ENCODE measurements at regions not wholly inside any gene's neighbourhood (a gene's known extent, or its start where the extent isn't known, plus 50 kb on each side); places are given as distances from the start of the nearest gene placed in this dataset.

DNA sequence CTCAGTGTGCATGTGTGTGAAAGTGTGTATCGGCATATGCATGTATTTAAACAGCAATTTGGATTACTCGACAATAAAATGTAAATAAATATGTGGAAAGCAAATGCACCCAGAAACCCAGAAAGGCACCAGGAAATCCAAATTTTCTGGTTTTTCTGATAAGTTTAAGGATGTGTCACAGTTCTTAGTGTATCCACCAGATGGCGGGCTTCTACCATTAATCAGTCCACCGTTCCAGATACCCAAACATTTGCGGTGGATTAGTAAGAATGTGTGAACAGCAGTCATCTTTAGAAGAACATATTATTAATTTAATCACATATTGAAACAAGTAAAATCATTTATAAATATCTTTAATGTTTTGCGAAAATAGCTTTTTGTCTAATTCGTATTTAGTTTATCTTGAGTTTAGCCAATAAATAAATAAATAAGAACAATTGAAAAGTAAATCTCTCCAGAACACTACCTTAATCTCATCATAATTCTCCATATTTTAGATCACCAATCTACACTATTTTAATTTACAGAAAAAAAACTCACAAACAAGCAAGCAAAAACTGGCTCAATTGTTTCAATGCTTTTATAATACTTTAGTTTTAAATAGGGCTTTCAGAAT, 298.9 kb downstream of the DSEL start:
- H3K9ac ChIP-seq (ENCODE audit: low read depth in 1 of 2, low read length in 2 of 2), result no peak overlapping the region
- H3K4me1 ChIP-seq (ENCODE audit: control insufficient read depth in 2 of 2, insufficient read depth in 2 of 2, low read length in 2 of 2), result no peaks in the 10 kb centered on the region
- no peaks in the 10 kb centered on the region for H3K36me3 ChIP-seq (ENCODE audit: control insufficient read depth in 2 of 2, insufficient read depth in 2 of 2, low read length in 2 of 2)
- no peaks in the 10 kb centered on the region for H3K27me3 ChIP-seq (ENCODE audit: control insufficient read depth in 2 of 2, insufficient read depth in 2 of 2, low read length in 2 of 2)
- no peak overlapping the region for H3K4me3 ChIP-seq (ENCODE audit: low read length in 2 of 2)
- H3K27ac ChIP-seq (ENCODE audit: low read depth in 2 of 2, low read length in 2 of 2), result no peak overlapping the region
- H3K9me3 ChIP-seq (ENCODE audit: control insufficient read depth in 2 of 2, low read length in 2 of 2), result no peaks in the 10 kb centered on the region

DNA sequence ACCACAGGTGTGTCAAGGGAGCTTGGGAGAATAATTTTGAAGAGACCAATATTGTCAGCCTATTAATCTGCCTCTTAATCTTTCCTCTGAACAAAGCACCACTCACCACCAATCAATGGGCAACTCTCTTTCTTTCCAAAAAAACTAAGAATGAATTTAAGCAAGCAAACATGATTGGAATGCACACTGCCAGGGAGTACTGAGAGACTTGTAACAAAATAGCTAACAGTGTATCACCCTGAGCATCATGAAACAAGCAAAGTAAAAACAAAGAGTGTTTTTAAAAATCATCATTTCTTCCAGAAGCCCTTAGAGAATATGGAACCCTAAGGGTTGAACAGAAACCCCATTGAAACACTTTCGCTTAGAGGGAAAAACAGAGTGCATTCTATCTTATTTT, 299.7 kb downstream of the DSEL start:
- H3K4me1 ChIP-seq (ENCODE audit: control insufficient read depth in 2 of 2, insufficient read depth in 2 of 2, low read length in 2 of 2), result no peaks in the 10 kb centered on the region
- H3K27ac ChIP-seq (ENCODE audit: low read depth in 2 of 2, low read length in 2 of 2), result no peak overlapping the region
- H3K27me3 ChIP-seq (ENCODE audit: control insufficient read depth in 2 of 2, insufficient read depth in 2 of 2, low read length in 2 of 2), result no peaks in the 10 kb centered on the region

DNA sequence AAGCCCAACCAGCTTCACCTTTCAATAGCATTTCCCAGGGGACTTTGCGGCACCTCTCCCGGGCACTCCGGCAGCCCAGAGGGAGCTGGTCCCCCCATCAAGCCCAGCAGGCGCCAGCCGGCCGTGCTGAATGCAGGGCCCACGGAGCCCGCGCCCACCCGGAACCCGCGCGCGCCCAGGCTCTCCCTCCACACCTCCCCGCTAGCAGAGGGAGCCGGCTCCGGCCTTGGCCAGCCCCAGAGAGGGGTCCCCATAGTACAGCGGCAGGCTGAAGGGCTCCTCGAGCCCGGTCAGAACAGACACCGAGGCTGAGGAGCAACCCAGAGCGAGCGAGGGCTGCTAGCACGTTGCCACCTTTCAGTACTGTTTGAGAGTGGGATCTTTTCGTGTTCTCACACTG, 300.8 kb downstream of the DSEL start:
- Histone ChIP-seq H3K27ac (ENCODE audit: low read depth in 2 of 2, low read length in 2 of 2) (no peak overlapping the region), H3K4me3 (ENCODE audit: low read length in 2 of 2) (no peak overlapping the region), H3K27me3 (ENCODE audit: control insufficient read depth in 2 of 2, insufficient read depth in 2 of 2, low read length in 2 of 2) (no peaks in the 10 kb centered on the region), H3K4me1 (ENCODE audit: control insufficient read depth in 2 of 2, insufficient read depth in 2 of 2, low read length in 2 of 2) (no peaks in the 10 kb centered on the region), H3K36me3 (ENCODE audit: control insufficient read depth in 2 of 2, insufficient read depth in 2 of 2, low read length in 2 of 2) (no peaks in the 10 kb centered on the region), H3K9me3 (ENCODE audit: control insufficient read depth in 2 of 2, low read length in 2 of 2) (no peaks in the 10 kb centered on the region), H3K9ac (ENCODE audit: low read depth in 1 of 2, low read length in 2 of 2) (no peak overlapping the region)

More for the DNA sequence above, 299.7 kb downstream of the DSEL start:
- no peak overlapping the region for H3K9ac ChIP-seq (ENCODE audit: low read depth in 1 of 2, low read length in 2 of 2)
- H3K9me3 ChIP-seq (ENCODE audit: control insufficient read depth in 2 of 2, low read length in 2 of 2), result no peaks in the 10 kb centered on the region
- H3K4me3 ChIP-seq (ENCODE audit: low read length in 2 of 2), result no peak overlapping the region
- H3K36me3 ChIP-seq (ENCODE audit: control insufficient read depth in 2 of 2, insufficient read depth in 2 of 2, low read length in 2 of 2), result no peaks in the 10 kb centered on the region

DNA sequence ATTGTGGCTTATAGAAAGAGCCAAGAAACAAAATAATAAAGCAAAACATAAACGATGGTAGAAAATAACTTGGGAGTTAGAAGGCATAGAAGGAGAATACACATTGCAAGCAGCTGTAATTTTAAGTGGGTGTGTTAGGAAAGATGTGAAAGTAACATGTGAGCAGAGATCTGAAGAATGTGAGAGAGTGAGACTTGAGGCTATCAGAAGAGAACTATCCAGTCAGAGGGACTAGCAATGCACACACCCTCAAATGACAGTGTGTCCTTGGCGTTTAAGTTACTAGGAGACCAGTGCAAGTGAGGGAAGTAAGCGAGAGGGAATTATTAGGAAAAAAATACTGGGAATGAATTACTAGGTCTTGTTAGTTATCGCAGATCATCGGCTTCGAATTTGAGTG, 304.9 kb downstream of the DSEL start:
- Histone ChIP-seq H3K4me3 (ENCODE audit: low read length in 2 of 2) (no peak overlapping the region), H3K36me3 (ENCODE audit: control insufficient read depth in 2 of 2, insufficient read depth in 2 of 2, low read length in 2 of 2) (no peaks in the 10 kb centered on the region), H3K4me1 (ENCODE audit: control insufficient read depth in 2 of 2, insufficient read depth in 2 of 2, low read length in 2 of 2) (no peaks in the 10 kb centered on the region), H3K9ac (ENCODE audit: low read depth in 1 of 2, low read length in 2 of 2) (no peak overlapping the region), H3K27ac (ENCODE audit: low read depth in 2 of 2, low read length in 2 of 2) (no peak overlapping the region), H3K9me3 (ENCODE audit: control insufficient read depth in 2 of 2, low read length in 2 of 2) (no peaks in the 10 kb centered on the region), H3K27me3 (ENCODE audit: control insufficient read depth in 2 of 2, insufficient read depth in 2 of 2, low read length in 2 of 2) (no peaks in the 10 kb centered on the region)

DNA sequence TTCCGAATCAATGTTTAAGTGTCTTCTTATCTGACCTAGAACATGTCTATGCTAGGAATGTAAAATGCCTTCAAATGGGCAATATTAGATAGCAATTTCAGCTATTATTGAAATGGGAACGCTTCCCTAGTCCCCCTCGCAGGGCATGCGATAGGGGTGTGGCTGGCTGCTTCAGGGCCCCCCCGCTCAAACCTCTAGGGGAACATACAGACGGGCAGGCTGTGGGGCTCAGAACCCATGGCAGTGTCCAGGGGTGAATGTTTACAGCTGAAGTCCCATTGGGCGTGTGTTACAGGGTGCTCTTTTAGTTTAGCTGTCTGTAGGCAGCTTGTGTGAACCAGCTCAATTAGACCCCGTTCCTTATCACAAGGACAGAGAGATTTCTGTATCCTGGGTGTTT, 315.9 kb downstream of the DSEL start:
- Histone ChIP-seq H3K36me3 (ENCODE audit: control insufficient read depth in 2 of 2, insufficient read depth in 2 of 2, low read length in 2 of 2) (no peaks in the 10 kb centered on the region), H3K4me3 (ENCODE audit: low read length in 2 of 2) (no peak overlapping the region), H3K27me3 (ENCODE audit: control insufficient read depth in 2 of 2, insufficient read depth in 2 of 2, low read length in 2 of 2) (no peaks in the 10 kb centered on the region), H3K27ac (ENCODE audit: low read depth in 2 of 2, low read length in 2 of 2) (no peak overlapping the region), H3K9me3 (ENCODE audit: control insufficient read depth in 2 of 2, low read length in 2 of 2) (no peaks in the 10 kb centered on the region), H3K9ac (ENCODE audit: low read depth in 1 of 2, low read length in 2 of 2) (no peak overlapping the region), H3K4me1 (ENCODE audit: control insufficient read depth in 2 of 2, insufficient read depth in 2 of 2, low read length in 2 of 2) (no peaks in the 10 kb centered on the region)

DNA sequence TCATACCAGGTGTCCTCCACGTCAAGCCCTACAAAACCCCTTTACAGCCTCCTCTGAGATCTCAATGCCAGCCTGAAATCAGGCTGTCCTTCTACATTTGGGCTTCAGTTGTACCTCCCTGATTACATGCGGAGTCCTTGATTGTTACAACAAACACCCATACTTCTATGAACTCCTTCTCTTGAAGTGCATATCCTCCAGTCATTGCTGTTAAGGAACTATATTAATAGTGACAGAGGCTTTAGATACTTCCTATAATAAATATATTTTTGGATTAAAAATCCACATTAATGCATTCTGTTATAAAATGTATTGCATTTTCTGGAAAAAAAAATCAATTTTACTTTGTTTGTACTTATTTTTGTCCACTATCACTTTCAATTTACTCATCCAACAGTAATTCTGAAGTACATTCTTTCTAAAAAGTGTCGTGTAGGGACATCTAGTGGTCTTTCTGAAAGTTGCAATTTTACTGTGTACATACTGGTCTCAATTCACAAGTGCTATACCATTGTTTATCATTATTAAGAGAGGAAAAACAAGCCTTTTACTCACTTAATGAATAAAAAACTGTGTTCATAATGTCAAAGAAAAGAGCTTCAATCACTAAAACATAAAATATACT, 316.4 kb downstream of the DSEL start:
- no peaks in the 10 kb centered on the region for H3K36me3 ChIP-seq (ENCODE audit: control insufficient read depth in 2 of 2, insufficient read depth in 2 of 2, low read length in 2 of 2)
- H3K4me3 ChIP-seq (ENCODE audit: low read length in 2 of 2), result no peak overlapping the region
- H3K4me1 ChIP-seq (ENCODE audit: control insufficient read depth in 2 of 2, insufficient read depth in 2 of 2, low read length in 2 of 2), result no peaks in the 10 kb centered on the region
- H3K27me3 ChIP-seq (ENCODE audit: control insufficient read depth in 2 of 2, insufficient read depth in 2 of 2, low read length in 2 of 2), result no peaks in the 10 kb centered on the region
- H3K27ac ChIP-seq (ENCODE audit: low read depth in 2 of 2, low read length in 2 of 2), result no peak overlapping the region
- H3K9ac ChIP-seq (ENCODE audit: low read depth in 1 of 2, low read length in 2 of 2), result no peak overlapping the region
- H3K9me3 ChIP-seq (ENCODE audit: control insufficient read depth in 2 of 2, low read length in 2 of 2), result no peaks in the 10 kb centered on the region

DNA sequence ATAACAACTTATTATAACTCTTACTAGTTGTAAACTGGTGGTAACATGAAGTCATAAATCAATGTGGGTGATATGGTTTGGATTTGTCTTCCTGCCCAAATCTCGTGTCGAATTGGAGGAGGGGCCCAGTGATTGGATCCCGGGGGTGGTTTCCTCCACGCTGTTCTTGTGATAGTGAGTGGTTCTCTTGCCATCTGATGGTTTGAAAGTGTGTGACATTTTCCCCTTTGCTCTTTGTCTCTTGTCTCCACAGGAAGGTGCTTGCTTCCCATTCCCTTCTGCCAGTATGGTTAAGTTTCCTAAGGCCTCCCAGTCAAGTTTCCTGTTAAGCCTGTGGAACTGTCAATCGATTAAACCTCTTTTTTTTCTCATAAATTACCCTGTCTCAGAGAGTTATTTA, 321.6 kb downstream of the DSEL start:
- Histone ChIP-seq H3K36me3 (ENCODE audit: control insufficient read depth in 2 of 2, insufficient read depth in 2 of 2, low read length in 2 of 2) (no peaks in the 10 kb centered on the region), H3K4me1 (ENCODE audit: control insufficient read depth in 2 of 2, insufficient read depth in 2 of 2, low read length in 2 of 2) (no peaks in the 10 kb centered on the region), H3K9me3 (ENCODE audit: control insufficient read depth in 2 of 2, low read length in 2 of 2) (no peaks in the 10 kb centered on the region), H3K9ac (ENCODE audit: low read depth in 1 of 2, low read length in 2 of 2) (no peak overlapping the region), H3K4me3 (ENCODE audit: low read length in 2 of 2) (no peak overlapping the region), H3K27ac (ENCODE audit: low read depth in 2 of 2, low read length in 2 of 2) (no peak overlapping the region), H3K27me3 (ENCODE audit: control insufficient read depth in 2 of 2, insufficient read depth in 2 of 2, low read length in 2 of 2) (no peaks in the 10 kb centered on the region)

DNA sequence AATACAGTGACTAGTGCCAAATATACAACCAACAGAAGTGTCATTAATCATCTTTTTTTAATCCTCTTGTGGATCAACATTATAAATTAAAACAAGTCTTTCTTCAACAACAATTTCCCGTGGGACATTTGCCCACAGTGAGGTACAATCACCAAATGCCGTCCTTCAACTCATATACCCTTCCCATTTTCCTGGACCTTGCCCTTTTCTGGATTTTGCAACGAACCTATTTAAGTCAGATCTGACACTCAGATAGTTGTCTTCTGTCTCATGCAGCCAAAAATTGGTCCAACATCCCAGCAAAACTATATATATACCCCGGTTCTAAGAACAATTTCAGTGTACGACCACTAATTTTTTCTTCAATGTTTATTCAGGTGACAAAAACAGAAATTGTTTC, 324.0 kb downstream of the DSEL start:
- Histone ChIP-seq H3K27ac (ENCODE audit: low read depth in 2 of 2, low read length in 2 of 2) (no peak overlapping the region), H3K4me3 (ENCODE audit: low read length in 2 of 2) (no peak overlapping the region), H3K36me3 (ENCODE audit: control insufficient read depth in 2 of 2, insufficient read depth in 2 of 2, low read length in 2 of 2) (no peaks in the 10 kb centered on the region), H3K4me1 (ENCODE audit: control insufficient read depth in 2 of 2, insufficient read depth in 2 of 2, low read length in 2 of 2) (no peaks in the 10 kb centered on the region), H3K27me3 (ENCODE audit: control insufficient read depth in 2 of 2, insufficient read depth in 2 of 2, low read length in 2 of 2) (no peaks in the 10 kb centered on the region), H3K9ac (ENCODE audit: low read depth in 1 of 2, low read length in 2 of 2) (no peak overlapping the region), H3K9me3 (ENCODE audit: control insufficient read depth in 2 of 2, low read length in 2 of 2) (no peaks in the 10 kb centered on the region)

DNA sequence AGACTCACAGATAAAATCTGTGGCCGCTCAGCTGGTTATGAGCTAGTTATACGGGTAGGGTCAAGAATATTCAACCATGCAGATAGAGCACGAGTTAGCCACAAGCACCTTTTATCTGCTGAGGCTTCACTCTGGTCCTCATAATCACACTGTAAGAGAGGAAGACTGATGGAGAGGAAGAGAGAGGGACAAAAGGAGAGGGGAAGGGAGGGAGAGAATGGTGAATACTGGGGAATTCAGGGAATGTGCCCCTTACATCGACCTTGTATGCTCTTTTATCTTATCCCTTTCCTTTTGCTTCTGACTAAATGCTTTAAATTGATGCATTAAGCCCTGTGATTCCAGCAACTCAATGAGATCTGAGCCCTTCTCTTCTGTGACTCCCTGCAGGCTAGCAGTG, 333.1 kb downstream of the DSEL start:
- Histone ChIP-seq H3K27me3 (ENCODE audit: control insufficient read depth in 2 of 2, insufficient read depth in 2 of 2, low read length in 2 of 2) (no peaks in the 10 kb centered on the region), H3K4me1 (ENCODE audit: control insufficient read depth in 2 of 2, insufficient read depth in 2 of 2, low read length in 2 of 2) (no peaks in the 10 kb centered on the region), H3K36me3 (ENCODE audit: control insufficient read depth in 2 of 2, insufficient read depth in 2 of 2, low read length in 2 of 2) (no peaks in the 10 kb centered on the region), H3K4me3 (ENCODE audit: low read length in 2 of 2) (no peak overlapping the region), H3K9me3 (ENCODE audit: control insufficient read depth in 2 of 2, low read length in 2 of 2) (no peaks in the 10 kb centered on the region), H3K9ac (ENCODE audit: low read depth in 1 of 2, low read length in 2 of 2) (no peak overlapping the region), H3K27ac (ENCODE audit: low read depth in 2 of 2, low read length in 2 of 2) (no peak overlapping the region)

DNA sequence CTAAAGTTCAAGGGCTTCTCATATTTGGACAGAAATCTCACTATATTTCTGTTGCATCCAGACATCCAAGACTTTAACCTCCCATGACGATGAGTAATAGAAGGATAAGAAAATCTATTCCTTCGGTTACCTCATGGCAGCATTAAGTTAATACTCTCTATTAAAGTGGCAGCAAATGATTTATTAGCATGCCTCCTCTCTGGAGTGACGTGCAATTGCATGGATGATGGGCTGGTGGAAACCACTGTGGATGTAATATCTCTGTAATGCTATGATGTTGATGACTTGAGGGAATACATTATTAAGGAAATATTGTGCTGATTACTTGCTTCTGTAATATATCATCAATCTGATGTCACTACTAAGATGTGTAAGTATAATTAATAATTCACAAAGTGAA, 336.8 kb downstream of the DSEL start:
- Histone ChIP-seq H3K4me3 (ENCODE audit: low read length in 2 of 2) (no peak overlapping the region), H3K4me1 (ENCODE audit: control insufficient read depth in 2 of 2, insufficient read depth in 2 of 2, low read length in 2 of 2) (no peaks in the 10 kb centered on the region), H3K27ac (ENCODE audit: low read depth in 2 of 2, low read length in 2 of 2) (no peak overlapping the region), H3K27me3 (ENCODE audit: control insufficient read depth in 2 of 2, insufficient read depth in 2 of 2, low read length in 2 of 2) (no peaks in the 10 kb centered on the region), H3K9ac (ENCODE audit: low read depth in 1 of 2, low read length in 2 of 2) (no peak overlapping the region), H3K36me3 (ENCODE audit: control insufficient read depth in 2 of 2, insufficient read depth in 2 of 2, low read length in 2 of 2) (no peaks in the 10 kb centered on the region), H3K9me3 (ENCODE audit: control insufficient read depth in 2 of 2, low read length in 2 of 2) (no peaks in the 10 kb centered on the region)

Data from mucosa of rectum (tissue), 2 donors.